Lower leg skin (tissue), 4 donors: ENCODE measurements at regions not wholly inside any gene's neighbourhood (a gene's known extent, or its start where the extent isn't known, plus 50 kb on each side); places are given as distances from the start of the nearest gene placed in this dataset.

Experiments used
- DNase-seq, 2 donors: peaks; one replicate each; pipeline ENCODE4 v3.0.0-alpha.2; 2019; ENCODE audit warnings: low spot score in 2 of 2
- H3K4me3 ChIP-seq: fragments of 200-600 bp; sonication (generic); 2 replicates; pipeline ENCODE4 v1.5.1; 2017; ENCODE audit warnings: mild to moderate bottlenecking, low read depth; ENCODE audit not compliant: poor library complexity, severe bottlenecking
- CTCF ChIP-seq, 3 donors: fragments of 450-650 bp; IDR thresholded peaks; one replicate each; pipeline ENCODE4 v1.5.1; 2016; ENCODE audit warnings: antibody characterized with exemption in 3 of 3, mild to moderate bottlenecking in 3 of 3, moderate library complexity in 2 of 3
- POLR2A ChIP-seq, 2 donors: fragments of 450-650 bp; IDR thresholded peaks; one replicate each; pipeline ENCODE4 v1.6.1; 2016 to 2017; ENCODE audit warnings: antibody characterized with exemption in 2 of 2, mild to moderate bottlenecking in 1 of 2, moderate library complexity in 1 of 2
- WGBS, 2 donors: methylation state at CpG; one replicate each; pipeline ENCODE4 v1.1.5; 2018; 5-methylcytosine and 5-hydroxymethylcytosine counted together
- intact Hi-C: fragments of 100-400 bp; cut with DNase I; formaldehyde crosslinking; loops from one replicate; pipeline ENCODE4 v1.15.0; 2023; ENCODE audit warnings: low total_unique reads

- no peak for TF ChIP-seq CTCF (IDR thresholded peaks at IDR 0.05)
- no peak for TF ChIP-seq POLR2A (IDR thresholded peaks at IDR 0.05)
- WGBS, 2 donors: 56 to 59% methylated on average over 5 of the region's 5 CpGs
- no peak overlapping the region for H3K4me3 ChIP-seq
- no peak for DNase-seq
- intact Hi-C loops: no loop called here
Observed at GRCh38 chr2:59076079-59076619, 835.0 kb upstream of the FANCL start.

- TF ChIP-seq CTCF (IDR thresholded peaks at IDR 0.05): no peak
- no peak for TF ChIP-seq POLR2A (IDR thresholded peaks at IDR 0.05)
- DNase-seq: no peak
- WGBS, 2 donors: 80 to 91% methylated on average over 3 of the region's 3 CpGs
- no peak overlapping the region for H3K4me3 ChIP-seq
- intact Hi-C loops: no loop called here
Observed at GRCh38 chr2:59074071-59074470, 832.9 kb upstream of the FANCL start.

- no peak for TF ChIP-seq CTCF (IDR thresholded peaks at IDR 0.05)
- TF ChIP-seq POLR2A (IDR thresholded peaks at IDR 0.05): no peak
- intact Hi-C loops: no loop called here
- no peak overlapping the region for H3K4me3 ChIP-seq
- WGBS, 2 donors: 86 to 87% methylated on average over 6 of the region's 6 CpGs
- DNase-seq: no peak
Observed at GRCh38 chr2:59073286-59073685, 832.2 kb upstream of the FANCL start.

GRCh38 chr2:59068255-59068654 is 827.1 kb upstream of the FANCL start:
- DNase-seq: no peak
- H3K4me3 ChIP-seq: no peak overlapping the region
- WGBS, 2 donors: 10 to 13% methylated on average over 2 of the region's 2 CpGs
- intact Hi-C loops: no loop called here
- TF ChIP-seq CTCF (IDR thresholded peaks at IDR 0.05): no peak
- no peak for TF ChIP-seq POLR2A (IDR thresholded peaks at IDR 0.05)

GRCh38 chr2:59066787-59067399 is 825.8 kb upstream of the FANCL start:
- TF ChIP-seq POLR2A (IDR thresholded peaks at IDR 0.05): no peak
- DNase-seq: no peak
- WGBS, 2 donors: 90 to 96% methylated on average over 41 to 56 of the region's 56 CpGs

GRCh38 chr2:59047373-59047995 is 806.4 kb upstream of the FANCL start:
- no peak for DNase-seq
- intact Hi-C loops: no loop called here
- 52 to 65% methylated on average over 4 of the region's 4 CpGs for WGBS, 2 donors
- H3K4me3 ChIP-seq: no peak overlapping the region
- no peak for TF ChIP-seq CTCF (IDR thresholded peaks at IDR 0.05)
- no peak for TF ChIP-seq POLR2A (IDR thresholded peaks at IDR 0.05)

More at GRCh38 chr2:59066787-59067399, 825.8 kb upstream of the FANCL start:
- H3K4me3 ChIP-seq: no peak overlapping the region
- intact Hi-C loops: no loop called here
